ENCODE measurements at regions not wholly inside any gene's neighbourhood (a gene's known extent, or its start where the extent isn't known, plus 50 kb on each side); places are given as distances from the start of the nearest gene placed in this dataset.

GRCh38 chr7:81648716-81649115 is 121.1 kb downstream of the HGF start:
- no peak for DNase-seq

- no peak for DNase-seq
These were observed 124.4 kb downstream of the HGF start for GRCh38 chr7:81645435-81645834.

GRCh38 chr7:81641873-81642272 is 128.0 kb downstream of the HGF start:
- no peak for DNase-seq

GRCh38 chr7:81638198-81638597 is 131.6 kb downstream of the HGF start:
- DNase-seq = no peak

GRCh38 chr7:81637534-81637933 is 132.3 kb downstream of the HGF start:
- DNase-seq = no peak

GRCh38 chr7:81632418-81632817 is 137.4 kb downstream of the HGF start:
- DNase-seq = no peak

- no peak for DNase-seq
These were observed 139.2 kb downstream of the HGF start for GRCh38 chr7:81630600-81630999.

GRCh38 chr7:81629702-81630101 is 140.1 kb downstream of the HGF start:
- no peak for DNase-seq

- DNase-seq = no peak
These were observed 140.9 kb downstream of the HGF start for GRCh38 chr7:81628951-81629350.

GRCh38 chr7:81627536-81628287 is 142.1 kb downstream of the HGF start:
- no peak for DNase-seq

GRCh38 chr7:81626008-81626407 is 143.8 kb downstream of the HGF start:
- no peak for DNase-seq

- no peak for DNase-seq
These were observed 144.9 kb downstream of the HGF start for GRCh38 chr7:81624650-81625631.

- DNase-seq = no peak
These were observed 145.7 kb downstream of the HGF start for GRCh38 chr7:81624021-81624592.

GRCh38 chr7:81623251-81623855 is 146.5 kb downstream of the HGF start:
- no peak for DNase-seq

- no peak for DNase-seq
These were observed 148.0 kb downstream of the HGF start for GRCh38 chr7:81621893-81622292.

GRCh38 chr7:81618396-81619014 is 151.3 kb downstream of the HGF start:
- DNase-seq = no peak

GRCh38 chr7:81616951-81617350 is 152.9 kb downstream of the HGF start:
- DNase-seq = no peak

- no peak for DNase-seq
These were observed 158.0 kb downstream of the HGF start for GRCh38 chr7:81611805-81612204.

- no peak for DNase-seq
These were observed 158.8 kb downstream of the HGF start for GRCh38 chr7:81611040-81611439.

GRCh38 chr7:81608748-81609382 is 161.0 kb downstream of the HGF start:
- DNase-seq = no peak

GRCh38 chr7:81607987-81608386 is 161.9 kb downstream of the HGF start:
- no peak for DNase-seq
